H1 (cell line): ENCODE measurements at regions not wholly inside any gene's neighbourhood (a gene's known extent, or its start where the extent isn't known, plus 50 kb on each side); places are given as distances from the start of the nearest gene placed in this dataset.

Experiments used
- CTCF ChIA-PET: fragments of 300-600 bp; sonication (Branson Sonifier 250); formaldehyde crosslinking; loops from one replicate; lab custom pipeline; 2021; ENCODE audit not compliant: partially characterized antibody; lab: Charles Lee
- POLR2A ChIA-PET: fragments of 300-600 bp; sonication (Branson Sonifier 250); formaldehyde crosslinking; loops from one replicate; lab custom pipeline; 2021; ENCODE audit warnings: inconsistent platforms; ENCODE audit not compliant: partially characterized antibody; lab: Charles Lee
- DNase-seq, 2 experiments: peaks; one replicate each; pipeline versions ENCODE4 v3.0.0 to v3.0.0-alpha.2; 2010 to 2022; ENCODE audit warnings: low spot score in 2 of 2, low read depth in 1 of 2, mixed read lengths in 1 of 2
- FAIRE-seq: peaks from 2 replicates; lab custom pipeline; 2011; peaks lifted over from hg19 to GRCh38; lab: Jason Lieb, UNC
- H2AFZ ChIP-seq: 2 replicates; pipeline ENCODE4 v1.8.1; 2012; ENCODE audit warnings: low read length, inconsistent platforms
- H2AK5ac ChIP-seq: 2 replicates; pipeline ENCODE4 v1.6.1; 2013; ENCODE audit warnings: low read depth, low read length
- H2BK120ac ChIP-seq: replicated peaks from 2 replicates; pipeline ENCODE3; 2013; ENCODE audit warnings: low read depth, low read length, inconsistent platforms
- H2BK12ac ChIP-seq: 2 replicates; pipeline ENCODE4 v1.6.1; 2013; ENCODE audit warnings: low read depth, low read length
- H2BK15ac ChIP-seq: 2 replicates; pipeline ENCODE4 v1.6.1; 2013; ENCODE audit warnings: low read length
- H2BK20ac ChIP-seq: 2 replicates; pipeline ENCODE4 v1.6.1; 2013; ENCODE audit warnings: low read length
- H2BK5ac ChIP-seq: 2 replicates; pipeline ENCODE4 v1.6.1; 2013; ENCODE audit warnings: low read depth, low read length
- H3K14ac ChIP-seq: 2 replicates; pipeline ENCODE4 v1.6.1; 2013; ENCODE audit warnings: inconsistent platforms; ENCODE audit not compliant: insufficient read length
- H3K18ac ChIP-seq: 2 replicates; pipeline ENCODE4 v1.6.1; 2013; ENCODE audit warnings: low read length; ENCODE audit errors: extremely low read depth
- H3K23ac ChIP-seq: 2 replicates; pipeline ENCODE4 v1.6.1; 2013; ENCODE audit warnings: inconsistent platforms; ENCODE audit not compliant: insufficient read length
- H3K23me2 ChIP-seq: 2 replicates; pipeline ENCODE4 v1.6.1; 2013; ENCODE audit warnings: low read depth, low read length
- H3K27ac ChIP-seq: 2 replicates; pipeline ENCODE4 v1.6.1; 2011; ENCODE audit warnings: low read depth, low read length, inconsistent platforms
- H3K27me3 ChIP-seq, 4 experiments: replicated peaks in 1 of 4; 1 replicate in 1 of 4; 2 replicates in 3 of 4; pipeline versions ENCODE4 v1.6.1 to v1.8.1; 2011 to 2013; ENCODE audit warnings: low read length in 3 of 4, mild to moderate bottlenecking in 3 of 4, inconsistent platforms in 2 of 4, mixed read lengths in 2 of 4, moderate library complexity in 1 of 4; ENCODE audit not compliant: control insufficient read depth in 3 of 4, insufficient read depth in 3 of 4; ENCODE audit errors: extremely low read depth in 1 of 4
- H3K36me3 ChIP-seq, 4 experiments: 2 replicates each; pipeline versions ENCODE4 v1.6.1 to v1.8.1; 2011 to 2013; ENCODE audit warnings: mild to moderate bottlenecking in 4 of 4, low read length in 3 of 4, moderate library complexity in 2 of 4, control low read depth in 1 of 4, inconsistent platforms in 1 of 4; ENCODE audit not compliant: insufficient read depth in 4 of 4, control insufficient read depth in 2 of 4
- H3K4ac ChIP-seq: replicated peaks from 2 replicates; pipeline ENCODE3; 2013; ENCODE audit warnings: low read length, low read depth, mixed read lengths, inconsistent platforms; ENCODE audit not compliant: insufficient read length
- H3K4me1 ChIP-seq, 4 experiments: replicated peaks in 1 of 4; 1 replicate in 1 of 4; 2 replicates in 3 of 4; pipeline versions ENCODE4 v1.6.1 to v1.8.1; 2011 to 2013; ENCODE audit warnings: low read length in 3 of 4, inconsistent platforms in 2 of 4, mixed read lengths in 1 of 4; ENCODE audit not compliant: insufficient read depth in 4 of 4, control insufficient read depth in 3 of 4
- H3K4me2 ChIP-seq, 2 experiments: 2 replicates each; pipeline versions ENCODE4 v1.6.1 to v1.8.1; 2011 to 2013; ENCODE audit warnings: low read depth in 2 of 2, low read length in 2 of 2, control low read depth in 1 of 2, inconsistent platforms in 1 of 2, mild to moderate bottlenecking in 1 of 2; ENCODE audit not compliant: insufficient read depth in 1 of 2
- H3K4me3 ChIP-seq, 4 experiments: fragments of 200-600, 300-600 bp in 1 of 4; sonication (generic), shearing (Covaris generic), sonication (Bioruptor Twin) in 1 of 4; 2 replicates each; pipeline versions ENCODE4 v1.5.1 to v1.8.1; 2011 to 2016; ENCODE audit warnings: low read length in 4 of 4, low read depth in 3 of 4, control low read depth in 2 of 4, inconsistent platforms in 2 of 4, mild to moderate bottlenecking in 2 of 4, mixed read lengths in 1 of 4, moderate library complexity in 1 of 4; ENCODE audit not compliant: insufficient read depth in 2 of 4; ENCODE audit errors: extremely low read depth in 1 of 4
- H3K56ac ChIP-seq: replicated peaks from 2 replicates; pipeline ENCODE3; 2013; ENCODE audit warnings: low read depth, mild to moderate bottlenecking, mixed read lengths, low read length, inconsistent platforms; ENCODE audit not compliant: insufficient read length
- H3K79me1 ChIP-seq: 2 replicates; pipeline ENCODE4 v1.6.1; 2013; ENCODE audit warnings: low read depth, low read length, control low read depth
- H3K79me2 ChIP-seq, 2 experiments: 2 replicates each; pipeline versions ENCODE4 v1.6.1 to v1.8.1; 2012 to 2013; ENCODE audit warnings: low read length in 2 of 2, mild to moderate bottlenecking in 2 of 2, inconsistent platforms in 1 of 2; ENCODE audit not compliant: insufficient read depth in 2 of 2, control insufficient read depth in 1 of 2
- H3K9ac ChIP-seq, 4 experiments: replicated peaks in 1 of 4; 1 replicate in 1 of 4; 2 replicates in 3 of 4; pipeline versions ENCODE4 v1.6.1 to v1.8.1; 2011 to 2013; ENCODE audit warnings: low read depth in 3 of 4, low read length in 3 of 4, control low read depth in 2 of 4, mild to moderate bottlenecking in 2 of 4, moderate library complexity in 2 of 4, inconsistent platforms in 1 of 4; ENCODE audit errors: extremely low read depth in 1 of 4
- H3K9me3 ChIP-seq, 2 experiments: 2 replicates each; pipeline versions ENCODE4 v1.6.1 to v1.8.1; 2012 to 2013; ENCODE audit warnings: mild to moderate bottlenecking in 2 of 2, moderate library complexity in 2 of 2, control low read depth in 1 of 2, inconsistent platforms in 1 of 2, low read depth in 1 of 2, low read length in 1 of 2, mixed read lengths in 1 of 2; ENCODE audit not compliant: insufficient read depth in 2 of 2
- H4K20me1 ChIP-seq, 2 experiments: replicated peaks in 1 of 2; 2 replicates each; pipeline versions ENCODE3 to v1.8.1; 2011 to 2013; ENCODE audit warnings: inconsistent platforms in 2 of 2, low read length in 2 of 2, mild to moderate bottlenecking in 1 of 2; ENCODE audit not compliant: insufficient read depth in 2 of 2, control insufficient read depth in 1 of 2
- H4K5ac ChIP-seq: 2 replicates; pipeline ENCODE4 v1.6.1; 2013; ENCODE audit warnings: low read length, low read depth, mixed read lengths, inconsistent platforms; ENCODE audit not compliant: insufficient read length
- H4K8ac ChIP-seq: 2 replicates; pipeline ENCODE4 v1.8.0; 2013; ENCODE audit warnings: mild to moderate bottlenecking, moderate library complexity, low read length, inconsistent platforms; ENCODE audit not compliant: insufficient read depth; ENCODE audit errors: extremely low read depth
- H4K91ac ChIP-seq: replicated peaks from 2 replicates; pipeline ENCODE3; 2013; ENCODE audit warnings: low read length, mixed read lengths, inconsistent platforms; ENCODE audit not compliant: insufficient read length
- JUN ChIP-seq: IDR thresholded peaks from 2 replicates; pipeline ENCODE4 v1.6.1; 2011; ENCODE audit warnings: low read depth, mild to moderate bottlenecking, improper control_type of control experiment, low read length
- POLR2A ChIP-seq, 2 experiments: IDR thresholded peaks; 1 replicate in 1 of 2; 2 replicates in 1 of 2; pipeline ENCODE4 v1.6.1; 2011; ENCODE audit warnings: low read depth in 2 of 2, low read length in 2 of 2, mild to moderate bottlenecking in 2 of 2; ENCODE audit errors: control extremely low read depth in 1 of 2
- TCF12 ChIP-seq: IDR thresholded peaks from 2 replicates; pipeline ENCODE4 v1.6.1; 2011; ENCODE audit warnings: low read depth, mild to moderate bottlenecking, low read length
- WGBS, 2 experiments: shearing (Covaris generic) in 1 of 2; methylation state at CpG; one replicate each; pipeline versions ENCODE4 v1.1.6 to v1.1.7; 2013 to 2015; ENCODE audit warnings: low lambda C conversion rate in 2 of 2, mixed read lengths in 2 of 2, inconsistent platforms in 1 of 2, low coverage in 1 of 2, missing lambda C conversion rate in 1 of 2; ENCODE audit not compliant: insufficient replicate concordance in 2 of 2, insufficient coverage in 1 of 2, insufficient read length in 1 of 2; ENCODE audit errors: extremely low coverage in 1 of 2, missing lambda C conversion rate in 1 of 2; 5-methylcytosine and 5-hydroxymethylcytosine counted together

DNA sequence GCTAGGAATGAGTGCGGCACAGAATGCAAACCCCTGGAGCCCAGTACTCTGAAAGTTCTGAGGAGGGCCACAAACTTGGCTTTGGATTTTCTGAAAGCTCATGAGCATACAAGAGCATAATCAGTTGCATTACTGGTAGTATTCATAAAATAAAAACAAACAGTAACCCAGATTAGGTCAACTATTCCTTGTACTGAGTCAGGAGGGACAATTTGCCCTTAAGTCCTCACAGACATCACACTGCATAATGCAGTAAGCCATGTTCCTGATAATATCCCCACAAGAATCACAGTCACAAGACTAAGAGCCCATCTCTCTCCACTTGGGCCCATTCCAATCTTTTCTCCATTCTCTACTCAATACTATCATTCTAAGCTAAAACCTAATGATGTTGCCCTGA, 126.9 kb upstream of the NEIL3 start:
- no peak overlapping the region for H4K91ac ChIP-seq
- no peak overlapping the region for H3K4me3 ChIP-seq
- no peak overlapping the region for H3K18ac ChIP-seq
- no peak overlapping the region for H2BK12ac ChIP-seq
- no peaks in the 10 kb centered on the region for H4K20me1 ChIP-seq
- peaks cover 0 to 1% (median 0%) of the 10 kb centered on the region in 4 experiments; a peak in 1 of 7 replicates for H3K27me3 ChIP-seq
- no peak overlapping the region for H2BK15ac ChIP-seq
- no peak overlapping the region for H3K9ac ChIP-seq
- ChIA-PET POLR2A (no interaction called here), CTCF (interaction anchor here (1.1 to 1.3 kb wide), 2 partner anchors 68 to 198 kb away, joined by 3 read pairs; no protein-coding TSS in a partner anchor)
- no peak overlapping the region for H3K14ac ChIP-seq
- no peaks in the 10 kb centered on the region for H3K36me3 ChIP-seq
- no peak overlapping the region for H4K8ac ChIP-seq
- no peak overlapping the region for H2BK20ac ChIP-seq
- no peak overlapping the region for H3K4ac ChIP-seq
- DNase-seq (no peak), FAIRE-seq (no peak)
- H2AK5ac ChIP-seq = no peak overlapping the region
- H3K79me1 ChIP-seq = no peaks in the 10 kb centered on the region
- no peak overlapping the region for H4K5ac ChIP-seq
- no peak overlapping the region for H3K56ac ChIP-seq
- H3K4me1 ChIP-seq = no peaks in the 10 kb centered on the region; a peak in 1 of 7 replicates
- no peak overlapping the region for H2AFZ ChIP-seq
- H2BK5ac ChIP-seq = no peak overlapping the region
- no peak overlapping the region for H3K4me2 ChIP-seq
- no peak overlapping the region for H3K27ac ChIP-seq
- no peaks in the 10 kb centered on the region for H3K9me3 ChIP-seq
- 94% methylated on average over 1 of the region's 1 CpG; no CpG with 5 or more reads in 1 of the 2 experiments for WGBS, 2 experiments
- no peak overlapping the region for H2BK120ac ChIP-seq
- H3K23me2 ChIP-seq = no peaks in the 10 kb centered on the region; the same call in 1 of the 2 replicates
- H3K79me2 ChIP-seq = no peaks in the 10 kb centered on the region
- no peak overlapping the region for H3K23ac ChIP-seq
- TF ChIP-seq TCF12 (no peak), POLR2A (IDR thresholded peaks at IDR 0.05; ENCODE audit: control extremely low read depth in 1 of 2, low read depth in 2 of 2, low read length in 2 of 2) (no peak), JUN (no peak)
